Kidney (tissue), 13 donors: ENCODE measurements at regions not wholly inside any gene's neighbourhood (a gene's known extent, or its start where the extent isn't known, plus 50 kb on each side); places are given as distances from the start of the nearest gene placed in this dataset.

Experiments used
- DNase-seq, 5 donors: peaks; one replicate each; pipeline ENCODE4 v3.0.0-alpha.2; 2013 to 2020
- FAIRE-seq: peaks from 2 replicates; lab custom pipeline; 2012; peaks lifted over from hg19 to GRCh38; lab: Jason Lieb, UNC
- H3K27ac ChIP-seq, 2 donors: one replicate each; pipeline ENCODE4 v1.7.0; 2013; ENCODE audit warnings: low read depth in 2 of 2, low read length in 2 of 2, inconsistent platforms in 1 of 2
- H3K27me3 ChIP-seq: one replicate; pipeline ENCODE4 v1.7.1; 2013; ENCODE audit warnings: low read length, inconsistent platforms; ENCODE audit not compliant: control insufficient read depth, insufficient read depth
- H3K36me3 ChIP-seq, 3 donors: one replicate each; pipeline versions ENCODE4 v1.7.0 to v1.7.1; 2013; ENCODE audit warnings: low read length in 3 of 3, control low read depth in 1 of 3, inconsistent platforms in 1 of 3; ENCODE audit not compliant: insufficient read depth in 3 of 3, control insufficient read depth in 2 of 3
- H3K4me1 ChIP-seq, 3 donors: one replicate each; pipeline versions ENCODE4 v1.7.0 to v1.7.1; 2013; ENCODE audit warnings: low read length in 3 of 3, inconsistent platforms in 1 of 3, low read depth in 1 of 3; ENCODE audit not compliant: control insufficient read depth in 2 of 3, insufficient read depth in 2 of 3
- H3K4me3 ChIP-seq, 3 donors: one replicate each; pipeline versions ENCODE4 v1.7.0 to v1.8.1; 2013; ENCODE audit warnings: low read length in 3 of 3, control low read depth in 1 of 3, inconsistent platforms in 1 of 3
- H3K9ac ChIP-seq, 3 donors: one replicate each; pipeline versions ENCODE4 v1.7.0 to v1.7.1; 2013; ENCODE audit warnings: low read length in 3 of 3, control low read depth in 1 of 3, inconsistent platforms in 1 of 3
- H3K9me3 ChIP-seq, 3 donors: one replicate each; pipeline versions ENCODE4 v1.7.0 to v1.7.1; 2013; ENCODE audit warnings: low read length in 3 of 3, control low read depth in 1 of 3, inconsistent platforms in 1 of 3; ENCODE audit not compliant: control insufficient read depth in 2 of 3, insufficient read depth in 1 of 3
- intact Hi-C: fragments of 100-400 bp; cut with DNase I; formaldehyde crosslinking; loops from one replicate; pipeline ENCODE4 v1.11.1; 2022
- TF ChIP-seq, protein P1 (sequence below): IDR thresholded peaks from 3 replicates; pipeline ENCODE4 v1.5.1; 2012; ENCODE audit warnings: mild to moderate bottlenecking, moderate library complexity, borderline replicate concordance; ENCODE audit not compliant: insufficient read depth; ENCODE audit errors: extremely low read depth
- donor health status: control.
- donor health status: control.
- donor health status: control.
- donor health status: control.
- donor health status: control.
- donor health status: DM: yes; HTN: yes; CAD: no.
- donor health status: Normal renal cell carcinoma (clear cell type).

DNA sequence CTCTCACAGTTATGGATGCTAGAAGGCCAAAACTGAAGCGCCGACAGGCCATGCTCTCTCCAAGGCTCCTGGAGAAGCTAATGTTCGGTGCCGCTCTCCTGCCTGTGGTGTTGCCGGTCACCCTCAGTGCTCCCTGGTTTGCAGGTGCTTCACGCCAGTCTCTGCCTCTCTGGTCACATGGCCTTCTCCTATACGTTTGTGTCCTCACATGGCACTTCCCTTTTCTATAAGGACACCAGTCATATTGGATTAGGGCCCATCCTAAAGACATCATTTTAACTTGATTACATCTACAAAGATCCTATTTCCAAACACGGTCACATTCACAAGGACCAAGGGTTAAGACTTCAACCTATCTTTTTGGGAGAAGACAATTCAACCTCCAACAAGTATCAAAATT lies 671.3 kb upstream of the ARGLU1 start:
- intact Hi-C loops: no loop called here
- DNase-seq: no peak
- H3K9me3 ChIP-seq: no peaks in the 10 kb centered on the region
- no peak overlapping the region for H3K4me3 ChIP-seq
- H3K4me1 ChIP-seq: no peaks in the 10 kb centered on the region
- no peak overlapping the region for H3K27ac ChIP-seq
- no peak overlapping the region for H3K9ac ChIP-seq
- H3K36me3 ChIP-seq: no peaks in the 10 kb centered on the region
- TF ChIP-seq, protein P1, sequence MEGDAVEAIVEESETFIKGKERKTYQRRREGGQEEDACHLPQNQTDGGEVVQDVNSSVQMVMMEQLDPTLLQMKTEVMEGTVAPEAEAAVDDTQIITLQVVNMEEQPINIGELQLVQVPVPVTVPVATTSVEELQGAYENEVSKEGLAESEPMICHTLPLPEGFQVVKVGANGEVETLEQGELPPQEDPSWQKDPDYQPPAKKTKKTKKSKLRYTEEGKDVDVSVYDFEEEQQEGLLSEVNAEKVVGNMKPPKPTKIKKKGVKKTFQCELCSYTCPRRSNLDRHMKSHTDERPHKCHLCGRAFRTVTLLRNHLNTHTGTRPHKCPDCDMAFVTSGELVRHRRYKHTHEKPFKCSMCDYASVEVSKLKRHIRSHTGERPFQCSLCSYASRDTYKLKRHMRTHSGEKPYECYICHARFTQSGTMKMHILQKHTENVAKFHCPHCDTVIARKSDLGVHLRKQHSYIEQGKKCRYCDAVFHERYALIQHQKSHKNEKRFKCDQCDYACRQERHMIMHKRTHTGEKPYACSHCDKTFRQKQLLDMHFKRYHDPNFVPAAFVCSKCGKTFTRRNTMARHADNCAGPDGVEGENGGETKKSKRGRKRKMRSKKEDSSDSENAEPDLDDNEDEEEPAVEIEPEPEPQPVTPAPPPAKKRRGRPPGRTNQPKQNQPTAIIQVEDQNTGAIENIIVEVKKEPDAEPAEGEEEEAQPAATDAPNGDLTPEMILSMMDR: no peak
- no peak for FAIRE-seq
- H3K27me3 ChIP-seq: no peaks in the 10 kb centered on the region

DNA sequence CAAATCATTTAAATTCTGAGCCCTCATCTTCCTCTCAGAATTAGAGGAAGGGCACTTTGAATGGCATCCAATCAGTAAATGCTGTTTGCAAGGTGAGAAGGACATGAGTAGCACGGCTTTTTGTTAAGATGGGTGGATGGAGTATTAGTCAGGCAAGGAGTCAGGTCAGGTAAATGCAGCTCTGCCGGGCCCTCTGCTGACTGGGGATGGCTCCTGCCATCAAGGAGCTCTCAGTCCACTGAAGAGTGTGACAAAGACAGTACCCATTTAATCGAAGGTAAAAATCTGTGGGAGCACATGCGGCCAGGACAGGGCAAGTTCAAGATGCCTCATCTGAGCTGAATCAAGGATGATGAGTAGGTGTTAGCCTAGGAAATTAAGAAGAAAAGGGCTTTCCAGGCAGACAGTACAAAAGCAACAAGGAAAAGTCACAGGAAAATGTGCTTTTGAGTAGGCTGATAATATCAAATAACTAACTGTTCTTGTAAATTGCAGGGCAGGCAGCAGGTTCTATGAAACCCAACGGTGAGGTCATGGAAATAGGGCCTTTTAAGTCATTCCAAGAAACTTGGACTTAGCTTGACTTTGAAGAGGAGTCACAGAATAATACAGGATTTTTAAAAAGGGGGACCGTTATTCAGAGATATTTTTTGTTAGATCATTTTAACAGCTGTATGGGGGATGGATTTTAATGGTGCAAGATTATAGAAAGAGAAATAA lies 670.5 kb upstream of the ARGLU1 start:
- FAIRE-seq: no peak
- no peak overlapping the region for H3K9ac ChIP-seq

DNA sequence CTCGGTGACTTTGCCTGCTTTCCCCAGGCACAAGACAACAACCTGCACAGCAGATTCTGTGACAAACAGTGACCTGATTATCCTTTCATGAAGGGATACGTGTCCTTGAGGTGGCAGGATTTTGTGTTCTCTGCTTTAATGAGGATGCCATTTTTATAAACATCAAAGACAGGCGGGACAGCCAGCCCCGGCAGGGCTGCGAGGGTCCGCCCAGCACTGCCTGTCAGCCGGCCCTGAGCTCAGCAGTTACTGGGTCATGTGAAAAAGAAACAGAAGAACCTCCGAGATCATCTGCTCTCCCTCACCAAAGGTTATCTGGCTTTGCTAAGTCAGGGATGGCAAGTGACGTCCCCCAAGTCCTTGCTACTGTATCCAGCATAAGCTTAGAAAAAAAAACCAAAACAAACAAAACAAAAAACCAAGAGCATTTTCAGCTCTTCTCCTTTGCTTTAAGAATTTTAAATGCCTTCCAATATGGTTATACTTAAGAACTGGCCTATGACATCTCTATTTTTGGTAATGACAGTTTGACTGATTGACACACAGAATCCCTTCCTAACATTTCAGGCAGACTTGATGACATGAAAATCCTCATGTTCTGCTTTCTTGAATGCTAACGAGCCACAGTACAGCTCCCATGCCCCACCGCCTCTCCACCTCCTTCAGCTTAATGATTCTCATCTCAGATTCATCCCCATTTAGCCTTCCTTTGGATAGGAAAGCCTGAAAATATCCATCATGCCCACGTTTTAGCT lies 666.6 kb upstream of the ARGLU1 start:
- TF ChIP-seq, protein P1: no peak
- H3K27ac ChIP-seq: no peak overlapping the region
- no peak overlapping the region for H3K4me3 ChIP-seq
- H3K27me3 ChIP-seq: no peaks in the 10 kb centered on the region
- no peaks in the 10 kb centered on the region for H3K36me3 ChIP-seq
- FAIRE-seq: no peak
- no peak for DNase-seq
- no peak overlapping the region for H3K9ac ChIP-seq
- intact Hi-C loops: no loop called here
- no peaks in the 10 kb centered on the region for H3K9me3 ChIP-seq
- H3K4me1 ChIP-seq: no peaks in the 10 kb centered on the region

More for the DNA sequence above, 670.5 kb upstream of the ARGLU1 start:
- DNase-seq: no peak
- no peaks in the 10 kb centered on the region for H3K36me3 ChIP-seq
- TF ChIP-seq, protein P1: no peak
- no peak overlapping the region for H3K4me3 ChIP-seq
- no peaks in the 10 kb centered on the region for H3K4me1 ChIP-seq
- H3K9me3 ChIP-seq: no peaks in the 10 kb centered on the region
- H3K27me3 ChIP-seq: no peaks in the 10 kb centered on the region
- no peak overlapping the region for H3K27ac ChIP-seq
- intact Hi-C loops: no loop called here
